SKM-1 treated with dmso at 0.1 percent for 144 hours (cell line): ENCODE measurements at regions not wholly inside any gene's neighbourhood (a gene's known extent, or its start where the extent isn't known, plus 50 kb on each side); places are given as distances from the start of the nearest gene placed in this dataset.
"Not testable (repeated sequence)": the region's sequence is repeated elsewhere in the genome, so short reads cannot be mapped to it uniquely, and the experiment has no call there.

Experiments
- DNase-seq: peaks from one replicate; lab custom pipeline; 2025; ENCODE audit not compliant: unreplicated experiment; lab: John Stamatoyannopoulos, UW

- DNase-seq: not testable (repeated sequence)
These were observed 613.0 kb downstream of the RFPL4B start for GRCh38 chr6:112960130-112960529.

GRCh38 chr6:112967974-112968373, 620.8 kb downstream of the RFPL4B start:
- no peak for DNase-seq

- no peak for DNase-seq
These were observed 624.5 kb downstream of the RFPL4B start for GRCh38 chr6:112971651-112972050.

- DNase-seq: not testable (repeated sequence)
These were observed 627.8 kb downstream of the RFPL4B start for GRCh38 chr6:112974931-112975330.

- not testable (repeated sequence) for DNase-seq
These were observed 629.4 kb downstream of the RFPL4B start for GRCh38 chr6:112976579-112976978.

- no peak for DNase-seq
These were observed 632.7 kb downstream of the RFPL4B start for GRCh38 chr6:112979830-112980229.

GRCh38 chr6:112980676-112981075, 633.5 kb downstream of the RFPL4B start:
- no peak for DNase-seq

- no peak for DNase-seq
These were observed 636.7 kb downstream of the RFPL4B start for GRCh38 chr6:112983713-112984261.

- DNase-seq: no peak
These were observed 637.8 kb downstream of the RFPL4B start for GRCh38 chr6:112984899-112985298.

GRCh38 chr6:112986321-112986720, 639.2 kb downstream of the RFPL4B start:
- DNase-seq: no peak

- DNase-seq: no peak
These were observed 641.6 kb downstream of the RFPL4B start for GRCh38 chr6:112988748-112989147.

- no peak for DNase-seq
These were observed 643.8 kb downstream of the RFPL4B start for GRCh38 chr6:112990971-112991370.

GRCh38 chr6:112991912-112992311, 644.8 kb downstream of the RFPL4B start:
- DNase-seq: no peak

- no peak for DNase-seq
These were observed 650.4 kb downstream of the RFPL4B start for GRCh38 chr6:112997421-112998085.

GRCh38 chr6:113004054-113004453, 656.9 kb downstream of the RFPL4B start:
- DNase-seq: no peak

GRCh38 chr6:113004470-113005270, 657.5 kb downstream of the RFPL4B start:
- DNase-seq: no peak

GRCh38 chr6:113006494-113006893, 659.4 kb downstream of the RFPL4B start:
- DNase-seq: no peak

GRCh38 chr6:113009682-113010081, 662.6 kb downstream of the RFPL4B start:
- no peak for DNase-seq

- DNase-seq: no peak
These were observed 663.3 kb downstream of the RFPL4B start for GRCh38 chr6:113010196-113010989.

- no peak for DNase-seq
These were observed 664.3 kb downstream of the RFPL4B start for GRCh38 chr6:113011389-113011788.

GRCh38 chr6:113011801-113012200, 664.7 kb downstream of the RFPL4B start:
- DNase-seq: no peak
